Stimulated activated CD8-positive, alpha-beta memory T cell treated with anti-CD3 and anti-CD28 coated beads, Interleukin-15, amount 100 ng/mL, for 1 hour (primary cell): ENCODE measurements at regions not wholly inside any gene's neighbourhood (a gene's known extent, or its start where the extent isn't known, plus 50 kb on each side); places are given as distances from the start of the nearest gene placed in this dataset.

Experiments
- DNase-seq: peaks from one replicate; pipeline ENCODE4 v3.0.0-alpha.2; 2020; ENCODE audit warnings: low read depth

GRCh38 chr9:73655831-73656230, 504.2 kb downstream of the ANXA1 start:
- no peak for DNase-seq

GRCh38 chr9:73665253-73665652, 513.6 kb downstream of the ANXA1 start:
- DNase-seq, result no peak

- no peak for DNase-seq
These were observed 516.1 kb downstream of the ANXA1 start for GRCh38 chr9:73667749-73668148.

GRCh38 chr9:73680831-73681230, 529.2 kb downstream of the ANXA1 start:
- DNase-seq, result no peak

- DNase-seq, result no peak
These were observed 531.1 kb downstream of the ANXA1 start for GRCh38 chr9:73682789-73683188.

- DNase-seq, result no peak
These were observed 532.4 kb downstream of the ANXA1 start for GRCh38 chr9:73683862-73684591.

- no peak for DNase-seq
These were observed 532.9 kb downstream of the ANXA1 start for GRCh38 chr9:73684601-73685000.

GRCh38 chr9:73685786-73686185, 534.1 kb downstream of the ANXA1 start:
- no peak for DNase-seq

- no peak for DNase-seq
These were observed 537.6 kb downstream of the ANXA1 start for GRCh38 chr9:73689051-73689870.

GRCh38 chr9:73701415-73702057, 549.9 kb downstream of the ANXA1 start:
- no peak for DNase-seq

GRCh38 chr9:73714294-73714693, 562.6 kb downstream of the ANXA1 start:
- no peak for DNase-seq

- DNase-seq, result no peak
These were observed 563.9 kb downstream of the ANXA1 start for GRCh38 chr9:73715591-73715990.

- DNase-seq, result no peak
These were observed 568.0 kb downstream of the ANXA1 start for GRCh38 chr9:73719660-73720059.

GRCh38 chr9:73720601-73721000, 568.9 kb downstream of the ANXA1 start:
- DNase-seq, result no peak

GRCh38 chr9:73736270-73736669, 584.6 kb downstream of the ANXA1 start:
- DNase-seq, result no peak

- no peak for DNase-seq
These were observed 587.3 kb downstream of the ANXA1 start for GRCh38 chr9:73738741-73739530.

- DNase-seq, result no peak
These were observed 589.7 kb downstream of the ANXA1 start for GRCh38 chr9:73741316-73741715.

- DNase-seq, result no peak
These were observed 590.7 kb downstream of the ANXA1 start for GRCh38 chr9:73742412-73742811.

GRCh38 chr9:73743826-73744225, 592.2 kb downstream of the ANXA1 start:
- no peak for DNase-seq

- no peak for DNase-seq
These were observed 593.9 kb downstream of the ANXA1 start for GRCh38 chr9:73745598-73745997.

GRCh38 chr9:73753171-73753570, 601.5 kb downstream of the ANXA1 start:
- DNase-seq, result no peak

- no peak for DNase-seq
These were observed 610.2 kb downstream of the ANXA1 start for GRCh38 chr9:73761905-73762304.
